Cardiac muscle cell (in vitro differentiated cells and primary cell): ENCODE measurements at regions not wholly inside any gene's neighbourhood (a gene's known extent, or its start where the extent isn't known, plus 50 kb on each side); places are given as distances from the start of the nearest gene placed in this dataset.
A peak's percentile ranks its signal among the peaks of the same experiment; 100 is the strongest.

Experiments used
- DNase-seq, 2 donors: peaks; one replicate each; pipeline versions ENCODE4 v3.0.0 to v3.0.0-alpha.2; 2010 to 2017; ENCODE audit warnings: low read depth in 1 of 2, low spot score in 1 of 2
- H3K27ac ChIP-seq: fragments of 200-600 bp; sonication (generic); 2 replicates; pipeline ENCODE4 v1.5.1; 2016
- H3K27me3 ChIP-seq: fragments of 200-600 bp; sonication (generic); 2 replicates; pipeline ENCODE4 v1.6.0; 2016; ENCODE audit warnings: control low read depth
- H3K36me3 ChIP-seq: fragments of 200-600 bp; sonication (generic); 2 replicates; pipeline ENCODE4 v1.5.1; 2016; ENCODE audit warnings: control low read depth
- H3K4me1 ChIP-seq: fragments of 200-600 bp; sonication (generic); 2 replicates; pipeline ENCODE4 v1.8.1; 2017; ENCODE audit warnings: low read depth, mild to moderate bottlenecking, mixed run types
- H3K4me3 ChIP-seq: fragments of 200-600 bp; sonication (generic); 2 replicates; pipeline ENCODE4 v1.5.1; 2016; ENCODE audit warnings: mild to moderate bottlenecking
- H3K9me3 ChIP-seq: fragments of 200-600 bp; sonication (generic); 2 replicates; pipeline ENCODE4 v1.5.1; 2017; ENCODE audit warnings: low read depth, mild to moderate bottlenecking, control low read depth
- CTCF ChIP-seq: IDR thresholded peaks from 2 replicates; pipeline ENCODE4 v1.5.1; 2012; ENCODE audit warnings: low read depth, mild to moderate bottlenecking, low read length

- Histone ChIP-seq H3K36me3 (no peaks in the 10 kb centered on the region), H3K27ac (no peak overlapping the region), H3K9me3 (no peaks in the 10 kb centered on the region), H3K27me3 (no peaks in the 10 kb centered on the region), H3K4me1 (peaks cover 12% of the 10 kb centered on the region), H3K4me3 (no peak overlapping the region)
- no peak for DNase-seq
- TF ChIP-seq CTCF: no peak
Observed at GRCh38 chr16:73565925-73566324, 518.0 kb upstream of the ZFHX3 start.

- peak in 1 of 2 donors; percentile 41 for DNase-seq
- no peaks in the 10 kb centered on the region for H3K27me3 ChIP-seq
Observed at GRCh38 chr16:73565263-73565662, 517.3 kb upstream of the ZFHX3 start.

GRCh38 chr16:73563709-73564108 lies 515.8 kb upstream of the ZFHX3 start:
- no peak for TF ChIP-seq CTCF
- H3K9me3 ChIP-seq: no peaks in the 10 kb centered on the region
- H3K4me3 ChIP-seq: no peak overlapping the region

More at GRCh38 chr16:73565263-73565662, 517.3 kb upstream of the ZFHX3 start:
- H3K9me3 ChIP-seq: no peaks in the 10 kb centered on the region
- H3K27ac ChIP-seq: no peak overlapping the region
- peaks cover 12% of the 10 kb centered on the region for H3K4me1 ChIP-seq
- H3K4me3 ChIP-seq: no peak overlapping the region
- peak; percentile 3 for TF ChIP-seq CTCF
- no peaks in the 10 kb centered on the region for H3K36me3 ChIP-seq

GRCh38 chr16:73560497-73560896 lies 512.6 kb upstream of the ZFHX3 start:
- no peak overlapping the region for H3K4me3 ChIP-seq
- no peaks in the 10 kb centered on the region for H3K36me3 ChIP-seq
- DNase-seq: no peak
- no peaks in the 10 kb centered on the region for H3K9me3 ChIP-seq
- no peak overlapping the region for H3K27ac ChIP-seq
- no peak for TF ChIP-seq CTCF
- no peaks in the 10 kb centered on the region for H3K27me3 ChIP-seq
- no peaks in the 10 kb centered on the region for H3K4me1 ChIP-seq

More at GRCh38 chr16:73563709-73564108, 515.8 kb upstream of the ZFHX3 start:
- H3K4me1 ChIP-seq: no peaks in the 10 kb centered on the region
- no peaks in the 10 kb centered on the region for H3K36me3 ChIP-seq
- no peaks in the 10 kb centered on the region for H3K27me3 ChIP-seq
- no peak for DNase-seq
- no peak overlapping the region for H3K27ac ChIP-seq

GRCh38 chr16:73558219-73558618 lies 510.3 kb upstream of the ZFHX3 start:
- TF ChIP-seq CTCF: no peak
- no peak overlapping the region for H3K4me3 ChIP-seq
- no peak for DNase-seq

More at GRCh38 chr16:73558219-73558618, 510.3 kb upstream of the ZFHX3 start:
- H3K27ac ChIP-seq: no peak overlapping the region
- no peaks in the 10 kb centered on the region for H3K27me3 ChIP-seq
- H3K4me1 ChIP-seq: peaks cover under 1% of the 10 kb centered on the region
- no peaks in the 10 kb centered on the region for H3K36me3 ChIP-seq
- no peaks in the 10 kb centered on the region for H3K9me3 ChIP-seq
